ENCODE measurements at regions not wholly inside any gene's neighbourhood (a gene's known extent, or its start where the extent isn't known, plus 50 kb on each side); places are given as distances from the start of the nearest gene placed in this dataset.
A peak's percentile ranks its signal among the peaks of the same experiment; 100 is the strongest.

DNA sequence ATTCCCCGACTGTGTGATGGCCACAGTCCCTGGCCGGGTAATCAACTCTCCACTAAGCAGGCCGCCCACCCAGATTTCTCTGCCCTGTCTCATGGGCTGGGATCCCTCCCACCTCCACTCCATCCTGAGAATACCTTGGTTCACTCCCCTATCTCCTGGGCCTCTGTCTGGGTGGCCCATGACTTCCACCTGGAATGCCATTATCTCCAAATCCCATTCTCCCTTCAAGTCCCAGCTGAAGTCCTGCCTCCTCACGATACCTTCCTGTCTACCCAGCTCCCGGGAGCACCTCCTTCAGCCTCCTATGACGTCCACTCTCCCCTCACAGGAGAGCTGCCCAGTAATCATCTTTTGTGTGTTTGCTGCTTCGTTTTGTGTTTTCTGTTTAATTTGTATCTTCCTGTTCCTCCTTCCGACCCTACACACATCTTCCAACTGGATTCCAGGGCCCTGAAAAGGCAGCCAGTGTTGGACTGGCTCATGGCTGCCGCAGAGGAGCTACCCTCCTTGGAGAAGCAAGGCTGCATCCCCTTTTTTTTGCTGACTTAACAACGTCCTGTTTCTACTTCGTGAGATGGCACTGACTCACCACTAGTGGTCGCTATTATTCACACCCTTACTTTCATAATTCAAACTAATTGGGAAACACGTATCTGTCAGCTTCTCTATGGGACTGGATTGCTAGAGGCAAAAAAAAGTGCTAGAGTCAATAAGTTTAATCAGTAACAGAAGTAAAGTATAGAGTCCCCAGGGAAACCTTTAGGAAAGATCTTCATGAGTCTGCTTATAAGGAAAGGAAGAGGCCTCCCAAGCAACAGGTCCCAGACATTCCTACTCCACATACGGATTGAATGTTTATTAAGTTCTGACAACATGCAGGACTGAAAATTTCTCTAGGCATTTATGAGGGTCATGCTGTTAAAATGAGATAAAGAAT is 171.9 kb upstream of the GATA6 start:
- DNase-seq, result peak; percentile 31

DNA sequence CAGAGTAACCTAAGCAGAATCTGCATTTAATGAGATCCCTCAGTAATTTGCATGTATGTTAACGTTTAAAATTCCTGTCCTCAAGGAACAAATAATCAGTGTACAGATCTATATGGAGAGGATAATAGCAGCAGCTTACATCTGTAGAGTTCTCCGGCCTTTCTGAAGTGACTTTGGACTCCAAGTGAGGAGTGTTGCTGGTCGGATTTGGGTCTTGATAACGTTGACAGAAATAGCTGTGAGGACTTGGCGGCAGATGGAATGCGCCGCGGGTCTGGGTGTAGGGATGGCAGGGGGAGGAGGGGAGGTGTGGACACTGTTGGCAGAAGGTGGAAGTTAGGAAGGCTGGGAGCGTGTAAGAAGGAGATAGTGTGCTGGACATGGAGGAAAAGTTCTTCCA is 170.9 kb upstream of the GATA6 start:
- DNase-seq, result no peak

DNA sequence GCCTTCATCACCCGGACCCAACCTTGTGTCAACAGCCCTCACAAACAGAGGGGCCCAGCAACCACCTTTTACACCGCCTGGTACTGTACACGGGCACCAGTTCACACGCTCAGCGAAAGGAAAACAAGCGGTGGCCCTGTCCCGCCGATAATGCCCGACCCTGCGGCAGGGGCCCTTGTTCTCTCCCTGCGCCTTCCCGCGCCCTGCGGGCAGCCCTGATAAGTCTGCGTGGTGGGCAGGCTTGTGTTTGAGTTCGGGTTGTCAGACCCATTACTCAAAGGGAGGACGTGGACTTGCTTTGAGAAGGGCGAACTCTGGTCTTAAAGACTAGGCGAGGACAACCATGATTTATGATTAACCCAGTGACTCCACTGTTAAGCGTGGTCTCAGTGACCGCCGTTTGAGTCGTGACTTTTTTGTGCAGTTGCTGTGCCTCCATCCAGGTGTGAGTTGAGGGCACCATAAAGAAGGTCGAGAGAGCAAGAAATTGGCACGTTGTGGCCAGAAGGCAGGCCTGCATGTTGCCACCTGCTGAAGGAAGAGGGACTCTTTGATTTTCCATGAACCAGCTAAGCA is 167.4 kb upstream of the GATA6 start:
- no peak for DNase-seq

DNA sequence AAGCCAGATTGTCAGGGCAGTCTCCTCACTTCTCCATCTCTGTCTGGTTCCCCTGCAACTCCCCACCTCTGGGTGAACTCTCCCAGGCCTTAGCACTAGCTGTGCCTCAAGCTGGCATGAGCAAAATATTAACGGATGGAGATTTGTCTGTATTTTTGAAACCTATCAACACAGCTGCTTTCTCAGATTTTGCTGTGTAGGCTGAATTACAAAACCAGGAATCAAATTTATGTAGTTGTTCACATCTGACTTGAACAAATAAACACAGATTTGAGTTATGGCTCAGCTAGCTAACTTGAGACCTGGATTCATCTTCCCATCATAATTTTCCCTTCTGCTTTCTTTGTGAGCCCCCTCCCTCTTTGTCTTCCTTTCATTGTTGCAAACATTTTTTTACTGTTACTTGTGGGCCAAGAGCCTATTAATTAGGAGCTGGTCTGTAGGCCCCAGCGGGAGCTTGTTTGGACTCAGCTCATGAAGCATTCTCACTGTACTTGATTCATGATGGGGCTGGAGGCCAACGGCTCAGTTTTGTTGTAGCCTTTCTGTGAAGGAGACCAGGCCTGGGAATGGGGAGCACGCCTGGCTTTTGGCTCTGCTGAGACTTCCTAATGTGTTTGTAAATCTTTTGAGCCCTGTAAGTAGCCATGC is 164.1 kb upstream of the GATA6 start:
- DNase-seq, result peak; percentile 5

DNA sequence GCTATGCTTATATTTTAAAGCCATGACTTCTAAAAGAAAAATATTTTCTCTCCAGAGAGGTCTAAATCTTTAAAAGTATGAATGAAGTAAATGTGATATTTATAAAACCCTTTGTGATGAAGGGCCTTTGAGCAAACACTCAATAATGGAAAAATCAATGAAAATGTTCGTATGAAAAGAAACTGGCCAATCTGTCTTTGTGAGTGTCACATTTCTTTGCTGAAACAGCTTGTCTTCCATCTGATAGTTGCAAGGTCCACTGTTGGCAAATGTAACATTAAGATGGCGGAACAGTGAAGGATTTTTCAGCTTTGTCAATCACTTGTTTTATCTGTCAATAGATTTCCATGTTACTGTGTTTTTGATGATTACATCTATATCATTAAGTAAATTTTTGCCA is 162.9 kb upstream of the GATA6 start:
- DNase-seq, result no peak

DNA sequence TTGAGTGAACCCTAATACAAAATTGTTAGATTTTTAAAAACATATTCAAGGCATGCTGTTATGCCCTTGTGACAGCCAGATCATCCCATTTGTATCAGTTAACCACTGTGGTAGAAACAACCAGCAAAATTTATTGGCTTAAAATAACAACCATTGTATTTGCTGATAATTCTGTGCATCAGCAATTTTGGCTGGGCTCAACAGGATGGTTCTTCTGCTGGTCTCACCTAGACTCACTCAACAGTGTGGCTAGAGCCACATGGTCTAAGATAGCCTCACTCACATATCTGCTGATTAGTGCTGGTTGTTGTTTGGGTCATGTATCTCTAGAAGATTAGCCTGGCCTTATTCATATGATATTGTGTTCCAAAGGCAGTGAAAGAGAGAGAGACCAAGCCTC is 160.1 kb upstream of the GATA6 start:
- DNase-seq, result no peak

DNA sequence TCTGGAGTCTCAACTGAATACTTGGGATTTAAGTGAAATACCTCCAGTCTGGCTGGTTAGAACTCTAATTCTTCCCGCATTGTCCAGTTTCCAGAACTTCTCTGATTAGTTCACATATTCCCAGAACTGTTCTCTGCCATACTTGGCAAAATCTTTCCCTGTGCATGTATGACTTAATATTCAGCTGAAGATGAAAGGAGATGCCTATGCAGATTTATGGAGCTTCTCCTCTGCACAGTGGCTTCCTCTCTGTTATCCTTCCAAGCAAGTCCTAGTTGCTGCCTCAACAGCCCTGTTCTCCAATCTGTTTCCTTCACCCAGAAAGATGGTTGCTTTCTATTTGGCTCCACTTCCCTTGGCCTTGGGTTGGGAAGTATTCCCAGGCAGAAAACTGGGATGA is 155.4 kb upstream of the GATA6 start:
- no peak for DNase-seq

DNA sequence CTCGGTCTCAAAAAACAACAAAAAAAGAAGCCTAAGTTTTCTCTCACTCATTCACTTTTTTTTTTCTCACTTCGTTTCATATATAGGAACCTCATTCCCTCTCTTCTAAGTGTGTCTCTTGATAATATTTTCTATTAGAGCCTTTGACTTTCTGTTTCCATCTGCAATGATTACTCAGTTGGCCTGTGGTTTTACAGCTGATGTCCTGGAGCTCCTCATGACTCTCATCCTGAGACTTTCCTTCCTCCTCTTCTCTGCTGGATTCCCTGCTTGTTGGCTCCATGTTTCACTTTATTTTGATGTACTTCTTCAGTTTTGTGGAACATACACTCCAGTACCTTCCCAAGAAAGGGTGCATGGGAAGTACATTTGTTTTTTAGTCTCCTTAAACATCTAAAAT is 154.2 kb upstream of the GATA6 start:
- no peak for DNase-seq

DNA sequence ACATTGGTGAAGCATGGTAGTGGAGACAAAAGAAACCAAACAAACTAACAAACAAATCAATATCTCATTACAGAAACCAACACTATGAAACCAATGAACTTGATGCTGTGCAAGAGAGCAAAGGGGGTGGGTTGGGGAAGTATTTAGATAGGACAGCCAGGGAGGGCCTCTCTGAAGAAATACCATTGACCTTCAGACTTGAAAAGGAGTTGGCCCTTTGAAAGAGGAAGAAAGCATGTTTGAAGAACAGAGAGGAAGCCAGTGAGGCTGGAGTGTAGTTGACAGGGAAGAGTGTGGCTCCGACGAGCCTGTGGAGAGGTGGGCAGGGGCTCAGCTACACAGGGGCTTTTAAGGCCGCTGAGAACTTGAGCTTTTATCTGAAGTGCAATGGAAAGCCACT is 151.0 kb upstream of the GATA6 start:
- DNase-seq, result no peak

DNA sequence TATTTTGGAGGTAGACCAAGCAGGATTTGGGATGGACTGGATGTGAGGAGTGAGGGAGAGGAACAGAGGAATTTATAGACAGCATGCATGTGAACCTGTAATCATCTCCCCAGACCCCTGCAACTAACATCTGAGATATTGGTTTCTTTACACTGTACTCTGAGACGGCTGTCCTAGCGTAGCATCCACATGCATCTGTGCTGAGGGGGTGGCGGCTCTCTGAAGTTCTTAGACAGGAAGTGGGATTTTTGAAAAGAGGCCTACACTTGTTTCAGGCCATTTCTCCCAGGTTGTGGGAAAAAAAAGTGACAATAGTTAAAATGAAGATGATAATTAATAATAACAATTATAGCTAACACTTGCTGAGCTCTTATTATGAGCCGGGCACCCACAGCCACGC is 150.2 kb upstream of the GATA6 start:
- DNase-seq, result no peak

DNA sequence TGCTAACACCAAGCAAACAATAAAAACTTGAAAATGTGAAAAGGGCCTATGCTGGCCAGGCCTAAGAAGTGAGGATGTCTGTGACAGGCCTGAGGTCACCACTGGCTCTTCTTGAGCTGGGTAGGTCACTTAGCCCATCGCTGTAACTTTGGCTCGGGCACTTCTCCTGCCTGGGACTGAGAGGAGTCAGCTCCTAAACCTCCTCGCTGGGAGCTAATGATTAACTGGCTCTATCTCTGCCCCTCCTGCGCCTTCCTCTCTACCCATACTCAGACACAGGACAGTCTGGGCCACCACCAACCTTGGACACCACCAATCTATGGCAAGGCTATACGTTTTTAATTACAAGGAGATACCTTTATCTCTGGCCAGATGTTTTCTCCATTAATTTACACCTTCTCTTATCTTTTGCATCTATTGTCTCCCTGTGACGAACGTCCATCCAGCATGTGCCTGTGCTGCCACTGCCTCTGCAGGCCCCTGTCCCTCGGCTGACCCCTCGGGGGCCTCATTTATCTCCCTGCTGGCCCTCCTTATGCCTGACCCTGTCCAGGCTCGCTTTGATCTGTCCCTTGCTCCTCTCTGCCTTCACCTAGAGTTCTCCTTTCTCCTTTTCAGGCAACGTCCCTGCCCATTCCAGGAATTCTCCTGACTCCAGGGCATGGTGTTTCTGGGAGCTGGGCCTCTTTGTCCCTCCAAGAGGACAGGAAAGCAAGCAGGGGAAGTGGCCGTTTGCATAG is 149.1 kb upstream of the GATA6 start:
- DNase-seq, result no peak

DNA sequence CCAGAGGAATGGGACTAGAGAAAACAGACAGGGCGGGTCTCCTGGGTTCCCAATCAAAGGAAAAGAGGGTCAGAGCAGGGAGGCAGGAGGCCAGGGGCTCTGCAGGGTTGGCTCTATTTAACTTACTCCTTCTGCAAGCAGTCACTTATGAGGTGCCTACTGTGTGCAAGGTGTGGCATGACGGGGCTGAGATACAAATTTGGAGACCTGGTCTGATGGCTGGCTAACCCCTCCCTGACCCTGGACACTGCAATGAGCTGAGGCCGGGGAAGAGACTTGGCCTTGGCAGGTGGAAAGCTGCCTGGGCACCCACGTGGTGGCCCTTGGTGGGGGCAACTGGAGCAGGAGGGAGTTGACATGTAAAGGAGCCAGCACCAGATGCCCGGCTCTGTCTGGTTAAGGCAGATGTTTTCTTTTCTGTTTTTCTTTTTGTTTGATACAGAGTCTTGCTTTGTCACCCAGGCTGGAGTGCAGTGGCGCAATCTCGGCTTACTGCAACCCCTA is 148.5 kb upstream of the GATA6 start:
- DNase-seq, result no peak

DNA sequence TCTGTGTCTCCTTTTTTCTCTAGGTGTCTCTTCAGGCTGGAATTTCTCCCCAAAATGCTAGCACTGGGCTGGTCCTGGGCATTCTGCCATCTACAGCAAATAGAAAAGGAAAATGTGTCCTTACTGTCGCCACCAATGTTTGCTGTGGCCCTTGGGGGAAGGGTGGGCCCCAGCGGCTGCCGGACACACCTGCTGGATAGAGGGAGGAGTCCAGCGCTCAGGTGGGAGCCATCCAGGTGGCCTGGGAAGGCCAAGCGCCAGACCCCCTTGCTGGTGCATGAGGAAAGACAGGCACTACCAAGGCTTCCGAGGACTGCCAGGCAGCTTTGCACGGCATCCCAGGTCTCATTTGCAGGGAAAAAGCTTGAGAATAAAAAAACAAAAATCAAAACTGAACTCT is 147.7 kb upstream of the GATA6 start:
- no peak for DNase-seq

DNA sequence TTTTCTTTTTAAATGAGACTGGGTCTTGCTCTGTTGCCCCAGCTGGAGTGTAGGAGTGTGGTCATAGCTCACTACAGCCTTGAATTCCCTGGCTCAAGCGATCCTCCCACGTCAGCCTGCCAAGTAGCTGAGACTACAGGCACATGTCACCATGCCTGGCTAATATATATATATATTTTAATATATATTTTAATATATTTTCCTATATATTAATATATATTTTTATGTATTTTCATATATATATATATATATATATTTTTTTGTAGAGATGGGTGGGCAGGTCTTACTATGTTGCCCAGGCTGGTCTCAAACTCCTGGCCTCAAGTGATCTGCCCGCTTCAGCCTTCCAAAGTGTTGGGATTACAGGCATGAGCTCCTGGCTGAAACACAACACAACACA is 144.5 kb upstream of the GATA6 start:
- no peak for DNase-seq

DNA sequence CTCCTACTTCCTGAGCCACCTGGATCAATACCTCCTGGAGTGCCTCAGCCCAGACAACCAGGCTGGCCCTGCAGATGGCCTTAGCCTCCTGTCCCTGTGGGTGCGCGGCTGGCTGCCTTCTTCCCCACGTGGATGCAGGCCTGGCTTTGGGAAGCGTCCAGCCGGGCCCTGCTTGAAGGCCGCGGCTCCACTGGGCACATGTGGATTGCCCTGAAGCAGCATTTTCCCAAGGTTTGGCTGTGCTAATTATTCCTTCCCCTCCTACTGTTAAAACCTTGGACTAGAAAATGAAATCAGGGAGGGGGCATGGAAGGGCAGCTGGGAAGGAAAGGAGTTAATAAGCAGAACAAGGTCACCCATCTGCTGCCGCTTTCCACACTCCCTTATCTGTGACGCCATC is 143.0 kb upstream of the GATA6 start:
- DNase-seq, result no peak

DNA sequence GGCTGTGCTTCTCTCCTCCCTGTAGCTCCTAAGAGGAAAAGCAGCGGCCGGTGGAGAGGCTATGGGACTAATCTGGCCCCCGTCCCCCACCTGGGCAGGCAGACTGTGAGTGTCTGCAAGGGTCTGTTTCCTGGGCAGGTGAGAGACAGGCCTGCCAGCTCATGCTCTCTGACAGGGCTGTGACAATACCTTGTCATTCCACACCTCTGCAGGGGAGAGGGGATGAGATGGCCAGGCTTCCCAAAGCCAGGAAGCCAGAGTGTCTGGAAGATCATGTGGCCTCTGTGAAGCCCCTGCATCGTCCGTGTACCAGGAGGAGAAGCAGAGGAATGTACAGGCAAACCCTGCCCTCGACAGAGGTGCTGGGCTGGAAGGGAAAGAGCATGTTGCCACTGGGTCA is 142.5 kb upstream of the GATA6 start:
- DNase-seq, result no peak

DNA sequence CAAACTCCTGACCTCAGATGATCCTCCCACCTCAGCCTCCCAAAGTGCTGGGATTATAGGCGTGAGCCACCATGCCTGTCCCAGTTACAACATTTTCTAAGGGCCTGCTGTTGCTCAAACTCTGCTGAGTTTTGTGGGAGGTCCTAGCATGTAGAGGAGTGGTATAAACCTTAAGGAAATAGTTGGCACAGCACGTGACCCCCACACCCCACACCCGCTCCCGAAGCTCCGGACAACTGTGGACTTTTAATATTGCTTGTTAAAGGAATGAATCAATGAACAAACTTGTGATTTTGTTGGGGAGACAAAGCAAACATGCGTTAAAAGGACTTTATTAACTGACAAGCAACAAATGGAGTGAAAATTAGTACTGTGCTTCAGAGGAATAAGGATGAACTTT is 137.8 kb upstream of the GATA6 start:
- DNase-seq, result no peak

DNA sequence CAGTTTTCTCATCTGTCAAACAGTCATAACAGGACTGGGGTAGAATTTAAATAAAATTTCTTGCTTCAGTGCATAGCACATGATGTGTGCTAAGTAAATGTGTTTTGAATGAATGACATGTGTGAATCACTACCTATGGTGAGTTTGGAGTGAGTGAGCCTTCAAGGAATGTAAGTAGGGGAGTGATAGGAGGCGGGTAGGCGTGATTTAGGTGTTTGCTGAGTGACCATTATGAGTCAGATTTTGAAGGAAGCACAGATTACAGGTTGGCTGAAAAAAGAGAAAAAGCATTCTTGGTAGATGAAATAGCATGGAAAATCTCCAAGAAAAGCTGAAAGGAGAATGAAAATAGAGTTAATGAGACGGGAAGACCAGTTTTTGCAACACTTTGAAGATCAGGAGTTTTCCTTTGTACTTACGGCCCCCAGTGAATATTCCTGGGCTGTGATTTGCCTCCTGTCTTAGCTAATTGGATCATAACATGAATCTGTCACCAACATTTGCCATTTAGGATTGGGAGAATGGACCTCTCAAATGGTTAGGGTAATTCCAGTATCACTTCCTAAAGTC is 136.9 kb upstream of the GATA6 start:
- DNase-seq, result peak; percentile 97

DNA sequence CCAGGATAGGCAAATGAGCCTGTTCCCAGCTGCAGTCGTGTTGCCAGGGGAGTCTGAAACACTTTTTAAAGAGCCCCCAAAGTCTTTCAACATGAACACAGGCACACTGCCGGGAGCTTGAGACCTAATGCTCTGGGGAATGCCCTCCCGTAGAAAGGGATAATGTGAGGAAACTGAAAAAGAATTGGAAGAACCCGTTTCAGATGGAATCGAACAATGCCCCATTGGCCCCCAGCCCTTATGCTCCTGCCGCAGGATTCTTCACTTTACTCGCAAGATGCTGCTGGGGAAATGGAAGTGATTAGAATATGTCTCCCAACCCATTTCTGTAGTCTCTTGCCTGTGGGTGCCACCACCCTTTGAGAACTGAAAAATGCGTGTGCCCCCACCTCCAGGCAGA is 136.3 kb upstream of the GATA6 start:
- DNase-seq, result no peak

DNA sequence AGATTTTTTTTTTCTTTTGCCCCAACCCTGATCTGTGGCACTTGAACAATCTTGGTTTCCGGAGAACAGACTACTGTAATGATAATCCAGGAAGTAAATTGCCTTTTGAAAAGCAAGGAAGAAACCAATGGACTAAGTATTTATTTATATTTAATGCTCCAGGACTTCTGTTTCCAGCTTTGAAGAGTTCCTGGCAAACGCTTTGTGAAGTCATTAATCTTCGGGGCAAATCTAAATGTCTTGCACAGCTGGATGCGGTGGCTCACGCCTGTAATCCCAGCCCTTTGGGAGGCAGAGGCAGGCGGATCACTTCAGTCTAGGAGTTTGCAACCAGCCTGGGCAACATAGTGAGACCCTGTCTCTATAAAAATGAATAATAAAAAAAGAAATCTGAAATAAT is 135.1 kb upstream of the GATA6 start:
- DNase-seq, result peak; percentile 11

DNA sequence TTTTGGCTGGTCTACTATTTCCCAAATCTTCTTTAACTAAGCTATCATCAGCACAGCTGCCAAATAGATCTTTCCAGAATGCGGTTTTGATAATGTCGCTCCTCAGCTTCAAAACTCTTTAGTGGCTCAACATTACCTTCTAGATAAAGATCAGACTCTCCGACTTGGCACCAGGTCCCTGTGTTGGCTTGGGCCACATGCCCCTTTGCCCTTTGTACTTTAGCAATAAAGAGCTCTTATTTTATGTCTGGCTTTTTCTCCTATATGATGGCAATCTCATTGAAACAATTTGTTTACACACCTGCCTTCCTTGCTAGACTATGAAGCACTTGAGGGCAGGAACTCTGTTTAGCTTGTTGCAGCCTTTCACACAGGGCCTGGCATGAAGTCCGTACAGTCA is 128.9 kb upstream of the GATA6 start:
- no peak for DNase-seq

DNA sequence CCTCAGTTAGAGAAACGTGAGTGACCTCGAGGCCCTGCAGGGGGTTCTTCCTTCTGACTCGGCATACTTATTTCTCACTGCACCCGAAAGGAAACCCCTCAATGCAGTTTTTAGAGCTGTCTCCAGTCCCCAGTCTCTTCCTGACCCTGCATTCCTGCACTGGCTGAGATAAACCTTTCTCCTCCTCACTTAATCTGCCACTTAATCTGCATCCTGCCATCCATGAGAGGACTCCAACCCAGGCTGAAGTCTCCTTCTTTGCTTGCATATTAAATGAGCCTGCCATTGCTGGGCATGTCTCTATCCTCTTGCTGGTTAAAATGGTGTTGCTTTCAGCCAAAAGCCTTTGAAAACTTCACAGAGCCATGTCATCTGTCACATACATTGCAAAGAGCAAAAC is 125.6 kb upstream of the GATA6 start:
- DNase-seq, result no peak

Measured in fibroblast of skin of abdomen (primary cell).